Trophoblast cell (in vitro differentiated cells and primary cell): ENCODE measurements at regions not wholly inside any gene's neighbourhood (a gene's known extent, or its start where the extent isn't known, plus 50 kb on each side); places are given as distances from the start of the nearest gene placed in this dataset.

Source experiments
- DNase-seq, 2 donors: peaks; one replicate each; pipeline ENCODE4 v3.0.0-alpha.2; 2016
- H2AFZ ChIP-seq: 2 replicates; pipeline ENCODE4 v1.6.1; 2013; ENCODE audit warnings: low read length, moderate library complexity, mild to moderate bottlenecking; ENCODE audit not compliant: insufficient read depth, poor library complexity
- H2AK5ac ChIP-seq: 2 replicates; pipeline ENCODE4 v1.6.1; 2013; ENCODE audit warnings: mild to moderate bottlenecking, low read length
- H2BK120ac ChIP-seq: 2 replicates; pipeline ENCODE4 v1.6.1; 2013; ENCODE audit warnings: low read length, mild to moderate bottlenecking, moderate library complexity; ENCODE audit not compliant: insufficient read depth, poor library complexity
- H2BK12ac ChIP-seq: 2 replicates; pipeline ENCODE4 v1.6.1; 2013; ENCODE audit warnings: mild to moderate bottlenecking, low read length, moderate library complexity
- H2BK5ac ChIP-seq: 2 replicates; pipeline ENCODE4 v1.6.1; 2013; ENCODE audit warnings: low read length, low read depth, moderate library complexity, mild to moderate bottlenecking; ENCODE audit not compliant: poor library complexity
- H3K14ac ChIP-seq: 2 replicates; pipeline ENCODE4 v1.6.1; 2013; ENCODE audit warnings: mild to moderate bottlenecking, low read length
- H3K18ac ChIP-seq: 2 replicates; pipeline ENCODE4 v1.6.1; 2013; ENCODE audit warnings: mild to moderate bottlenecking, low read length
- H3K23ac ChIP-seq: 2 replicates; pipeline ENCODE4 v1.6.1; 2013; ENCODE audit warnings: low read length
- H3K27ac ChIP-seq: 2 replicates; pipeline ENCODE4 v1.5.1; 2013; ENCODE audit warnings: low read depth, mild to moderate bottlenecking, inconsistent platforms, low read length, moderate library complexity
- H3K27me3 ChIP-seq: 2 replicates; pipeline ENCODE4 v1.6.1; 2013; ENCODE audit warnings: inconsistent platforms, mild to moderate bottlenecking, low read length, moderate library complexity; ENCODE audit not compliant: insufficient read depth
- H3K36me3 ChIP-seq, 2 experiments: 1 replicate in 1 of 2; 2 replicates in 1 of 2; pipeline ENCODE4 v1.6.1; 2013; ENCODE audit warnings: low read length in 2 of 2, mild to moderate bottlenecking in 2 of 2, moderate library complexity in 1 of 2; ENCODE audit not compliant: insufficient read depth in 2 of 2, control insufficient read depth in 1 of 2
- H3K4ac ChIP-seq: 2 replicates; pipeline ENCODE4 v1.6.1; 2013; ENCODE audit warnings: low read depth, mild to moderate bottlenecking, low read length, moderate library complexity
- H3K4me1 ChIP-seq, 2 experiments: 1 replicate in 1 of 2; 2 replicates in 1 of 2; pipeline ENCODE4 v1.6.1; 2013; ENCODE audit warnings: low read length in 2 of 2, mild to moderate bottlenecking in 2 of 2, moderate library complexity in 1 of 2; ENCODE audit not compliant: insufficient read depth in 2 of 2, control insufficient read depth in 1 of 2
- H3K4me2 ChIP-seq: 2 replicates; pipeline ENCODE4 v1.6.1; 2013; ENCODE audit warnings: inconsistent platforms, mild to moderate bottlenecking, low read length, moderate library complexity
- H3K4me3 ChIP-seq: 2 replicates; pipeline ENCODE4 v1.5.1; 2013; ENCODE audit warnings: mild to moderate bottlenecking, low read depth, low read length, inconsistent platforms
- H3K79me1 ChIP-seq: one replicate; pipeline ENCODE4 v1.6.1; 2013; ENCODE audit warnings: low read length
- H3K79me2 ChIP-seq: 2 replicates; pipeline ENCODE4 v1.6.1; 2013; ENCODE audit warnings: low read length, mild to moderate bottlenecking; ENCODE audit not compliant: control insufficient read depth, insufficient read depth, poor library complexity
- H3K9ac ChIP-seq: 2 replicates; pipeline ENCODE4 v1.6.1; 2013; ENCODE audit warnings: mild to moderate bottlenecking, low read length
- H3K9me3 ChIP-seq: 2 replicates; pipeline ENCODE4 v1.6.1; 2013; ENCODE audit warnings: low read depth, mild to moderate bottlenecking, control low read depth, inconsistent platforms, low read length; ENCODE audit not compliant: insufficient read depth
- H4K12ac ChIP-seq: 2 replicates; pipeline ENCODE4 v1.6.1; 2013; ENCODE audit warnings: low read depth, mild to moderate bottlenecking, low read length, moderate library complexity
- H4K8ac ChIP-seq: 2 replicates; pipeline ENCODE4 v1.6.1; 2013; ENCODE audit warnings: low read depth, mild to moderate bottlenecking, low read length, moderate library complexity
- H4K91ac ChIP-seq: one replicate; pipeline ENCODE4 v1.6.1; 2013; ENCODE audit warnings: low read depth, mild to moderate bottlenecking, low read length, moderate library complexity
- WGBS: extraction: QIAGEN DNeasy Blood & Tissue Kit; methylation state at CpG from one replicate; pipeline ENCODE4 v1.1.7; 2013; ENCODE audit warnings: missing lambda C conversion rate; ENCODE audit not compliant: insufficient read length, insufficient coverage; ENCODE audit errors: extremely low coverage; 5-methylcytosine and 5-hydroxymethylcytosine counted together

- no peak overlapping the region for H3K23ac ChIP-seq
- no peaks in the 10 kb centered on the region for H3K9me3 ChIP-seq
- H3K27me3 ChIP-seq, result no peaks in the 10 kb centered on the region
- H2BK120ac ChIP-seq, result no peak overlapping the region
- H2BK12ac ChIP-seq, result no peak overlapping the region
- no peak overlapping the region for H4K8ac ChIP-seq
- H3K14ac ChIP-seq, result no peak overlapping the region
- no peak overlapping the region for H4K12ac ChIP-seq
- no peak for DNase-seq
- no CpG with 5 or more reads among the region's 20 CpGs for WGBS
- no peaks in the 10 kb centered on the region for H3K36me3 ChIP-seq
- no peak overlapping the region for H4K91ac ChIP-seq
- H3K79me1 ChIP-seq, result no peaks in the 10 kb centered on the region
- no peak overlapping the region for H3K4ac ChIP-seq
- H3K9ac ChIP-seq, result no peak overlapping the region
- no peak overlapping the region for H2AFZ ChIP-seq
- no peak overlapping the region for H3K18ac ChIP-seq
- no peaks in the 10 kb centered on the region for H3K79me2 ChIP-seq
- no peak overlapping the region for H2AK5ac ChIP-seq
- H3K4me2 ChIP-seq, result no peak overlapping the region
- H2BK5ac ChIP-seq, result no peak overlapping the region
- no peak overlapping the region for H3K27ac ChIP-seq
- H3K4me1 ChIP-seq, result no peaks in the 10 kb centered on the region
- H3K4me3 ChIP-seq, result no peak overlapping the region
Observed at GRCh38 chr10:78177491-78178185, 144.0 kb downstream of the RPS24 start.

- H3K36me3 ChIP-seq, result no peaks in the 10 kb centered on the region
- H3K4me3 ChIP-seq, result no peak overlapping the region
- no peak overlapping the region for H3K27ac ChIP-seq
- no peak overlapping the region for H4K8ac ChIP-seq
- no CpG with 5 or more reads among the region's 8 CpGs for WGBS
- H2AFZ ChIP-seq, result no peak overlapping the region
- H3K4ac ChIP-seq, result no peak overlapping the region
- no peak for DNase-seq
- no peaks in the 10 kb centered on the region for H3K79me1 ChIP-seq
- no peak overlapping the region for H2BK12ac ChIP-seq
- no peak overlapping the region for H3K23ac ChIP-seq
- H4K91ac ChIP-seq, result no peak overlapping the region
- no peaks in the 10 kb centered on the region for H3K79me2 ChIP-seq
- no peak overlapping the region for H3K14ac ChIP-seq
- H3K4me1 ChIP-seq, result no peaks in the 10 kb centered on the region
- no peaks in the 10 kb centered on the region for H3K27me3 ChIP-seq
- no peak overlapping the region for H2BK5ac ChIP-seq
- H3K18ac ChIP-seq, result no peak overlapping the region
- H2AK5ac ChIP-seq, result no peak overlapping the region
- no peak overlapping the region for H3K9ac ChIP-seq
- no peak overlapping the region for H4K12ac ChIP-seq
- no peak overlapping the region for H2BK120ac ChIP-seq
- H3K4me2 ChIP-seq, result no peak overlapping the region
- H3K9me3 ChIP-seq, result no peaks in the 10 kb centered on the region
Observed at GRCh38 chr10:78178397-78178796, 144.7 kb downstream of the RPS24 start.

- H3K23ac ChIP-seq, result no peak overlapping the region
- no peak overlapping the region for H3K27ac ChIP-seq
- H2AFZ ChIP-seq, result no peak overlapping the region
- H3K4me2 ChIP-seq, result no peak overlapping the region
- H2AK5ac ChIP-seq, result no peak overlapping the region
- no peaks in the 10 kb centered on the region for H3K9me3 ChIP-seq
- no peak overlapping the region for H3K18ac ChIP-seq
- no peak overlapping the region for H2BK5ac ChIP-seq
- no peak overlapping the region for H2BK12ac ChIP-seq
- H3K36me3 ChIP-seq, result no peaks in the 10 kb centered on the region
- no peaks in the 10 kb centered on the region for H3K4me1 ChIP-seq
- H3K79me1 ChIP-seq, result no peaks in the 10 kb centered on the region
- no peak overlapping the region for H4K91ac ChIP-seq
- H2BK120ac ChIP-seq, result no peak overlapping the region
- no peaks in the 10 kb centered on the region for H3K79me2 ChIP-seq
- no peak overlapping the region for H4K12ac ChIP-seq
- no CpG with 5 or more reads among the region's 7 CpGs for WGBS
- H3K9ac ChIP-seq, result no peak overlapping the region
- no peak for DNase-seq
- H3K4ac ChIP-seq, result no peak overlapping the region
- H3K14ac ChIP-seq, result no peak overlapping the region
- H3K4me3 ChIP-seq, result no peak overlapping the region
- no peaks in the 10 kb centered on the region for H3K27me3 ChIP-seq
- H4K8ac ChIP-seq, result no peak overlapping the region
Observed at GRCh38 chr10:78178940-78179339, 145.3 kb downstream of the RPS24 start.

- H3K79me2 ChIP-seq, result no peaks in the 10 kb centered on the region
- no peak overlapping the region for H2BK5ac ChIP-seq
- no CpG with 5 or more reads among the region's 22 CpGs for WGBS
- no peak overlapping the region for H2BK12ac ChIP-seq
- H2AFZ ChIP-seq, result no peak overlapping the region
- H3K4me1 ChIP-seq, result no peaks in the 10 kb centered on the region
- no peak overlapping the region for H3K4me3 ChIP-seq
- no peak overlapping the region for H2AK5ac ChIP-seq
- no peak for DNase-seq
- no peaks in the 10 kb centered on the region for H3K27me3 ChIP-seq
- no peak overlapping the region for H3K4ac ChIP-seq
- H3K79me1 ChIP-seq, result no peaks in the 10 kb centered on the region
- no peak overlapping the region for H4K12ac ChIP-seq
- H3K18ac ChIP-seq, result no peak overlapping the region
- no peak overlapping the region for H3K9ac ChIP-seq
- no peak overlapping the region for H2BK120ac ChIP-seq
- no peak overlapping the region for H3K14ac ChIP-seq
- H3K23ac ChIP-seq, result no peak overlapping the region
- no peak overlapping the region for H3K27ac ChIP-seq
- no peak overlapping the region for H4K8ac ChIP-seq
- H3K4me2 ChIP-seq, result no peak overlapping the region
- no peaks in the 10 kb centered on the region for H3K36me3 ChIP-seq
- no peak overlapping the region for H4K91ac ChIP-seq
- H3K9me3 ChIP-seq, result no peaks in the 10 kb centered on the region
Observed at GRCh38 chr10:78179886-78180705, 146.4 kb downstream of the RPS24 start.
